HG02885 (cell line): ENCODE measurements at regions not wholly inside any gene's neighbourhood (a gene's known extent, or its start where the extent isn't known, plus 50 kb on each side); places are given as distances from the start of the nearest gene placed in this dataset.

Experiments
- ATAC-seq: cut with Tn5 transposase; IDR thresholded peaks from one replicate; pipeline ENCODE4 v1.9.1; 2021; ENCODE audit warnings: mild to moderate bottlenecking; ENCODE audit not compliant: unreplicated experiment, poor library complexity

DNA sequence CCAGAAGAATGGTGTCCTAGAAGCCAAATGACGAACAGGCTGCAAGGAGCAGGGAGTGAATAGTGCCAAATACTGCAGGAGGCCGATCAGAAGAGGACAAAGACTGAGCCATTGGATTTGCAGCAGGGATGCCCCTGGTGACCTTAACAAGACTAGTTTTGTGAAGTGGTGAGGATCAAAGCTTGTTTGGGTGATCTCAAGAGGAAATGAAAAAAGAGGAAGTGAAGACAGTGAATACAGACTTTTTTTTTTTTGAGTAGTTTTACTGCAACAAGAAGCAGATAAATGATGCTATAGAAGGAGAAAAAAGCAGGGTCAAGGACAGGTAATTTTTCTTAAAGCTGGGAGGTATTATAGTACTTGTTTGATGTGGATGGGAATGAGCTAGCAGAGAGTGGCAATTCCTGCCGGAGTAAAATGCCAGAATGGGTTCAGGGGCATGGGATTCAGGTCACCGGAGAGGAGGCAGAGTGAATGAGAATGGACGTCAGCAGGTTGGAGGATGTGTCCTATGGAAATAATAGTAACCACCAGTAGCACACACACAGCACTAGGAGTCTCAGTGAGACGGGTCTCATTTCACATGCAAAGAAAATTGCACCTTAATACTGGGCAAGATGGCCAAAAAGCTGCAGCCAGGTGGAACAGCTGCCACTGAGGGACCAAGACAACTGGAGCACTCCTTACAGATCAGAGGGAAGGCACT, 345.8 kb upstream of the CCDC196 start:
- peak; percentile 86 for ATAC-seq

DNA sequence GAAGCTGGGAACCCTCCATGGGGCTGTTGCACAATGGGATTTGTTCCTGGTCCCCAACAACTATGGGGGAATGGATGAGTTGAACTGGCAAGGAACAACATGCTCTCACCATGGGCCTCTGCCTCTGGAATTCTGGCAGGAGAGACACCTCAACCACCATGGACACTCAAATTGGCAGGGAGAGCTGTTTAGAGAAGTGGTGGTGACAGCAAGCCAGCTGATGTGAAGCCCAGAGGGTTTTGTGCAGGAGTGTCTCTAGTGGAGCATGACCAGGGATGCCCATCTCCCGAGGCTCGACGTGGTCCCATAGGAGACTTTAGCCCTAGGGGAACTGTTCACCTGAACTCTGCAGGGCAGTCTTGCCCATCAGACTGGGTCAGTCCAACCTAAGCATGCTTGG, 345.2 kb upstream of the CCDC196 start:
- ATAC-seq = no peak

DNA sequence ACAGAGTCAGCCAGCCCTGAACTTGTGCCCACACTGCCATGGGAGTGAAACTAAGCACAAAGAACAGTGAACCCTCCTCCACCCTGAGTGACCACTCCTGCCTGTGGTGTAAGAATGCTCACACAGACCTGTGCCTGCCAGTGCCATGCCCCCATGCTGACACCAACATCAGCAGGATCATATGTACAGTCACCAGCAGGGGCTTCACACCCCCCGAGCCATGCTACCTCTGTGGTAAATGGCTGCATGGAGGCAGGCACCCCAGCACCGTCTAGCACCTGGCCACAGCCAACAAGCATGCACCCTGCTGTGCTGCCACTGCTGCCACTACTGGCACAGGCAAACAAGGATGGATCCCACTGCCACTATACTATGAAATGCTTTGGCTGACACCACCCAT, 344.4 kb upstream of the CCDC196 start:
- no peak for ATAC-seq

DNA sequence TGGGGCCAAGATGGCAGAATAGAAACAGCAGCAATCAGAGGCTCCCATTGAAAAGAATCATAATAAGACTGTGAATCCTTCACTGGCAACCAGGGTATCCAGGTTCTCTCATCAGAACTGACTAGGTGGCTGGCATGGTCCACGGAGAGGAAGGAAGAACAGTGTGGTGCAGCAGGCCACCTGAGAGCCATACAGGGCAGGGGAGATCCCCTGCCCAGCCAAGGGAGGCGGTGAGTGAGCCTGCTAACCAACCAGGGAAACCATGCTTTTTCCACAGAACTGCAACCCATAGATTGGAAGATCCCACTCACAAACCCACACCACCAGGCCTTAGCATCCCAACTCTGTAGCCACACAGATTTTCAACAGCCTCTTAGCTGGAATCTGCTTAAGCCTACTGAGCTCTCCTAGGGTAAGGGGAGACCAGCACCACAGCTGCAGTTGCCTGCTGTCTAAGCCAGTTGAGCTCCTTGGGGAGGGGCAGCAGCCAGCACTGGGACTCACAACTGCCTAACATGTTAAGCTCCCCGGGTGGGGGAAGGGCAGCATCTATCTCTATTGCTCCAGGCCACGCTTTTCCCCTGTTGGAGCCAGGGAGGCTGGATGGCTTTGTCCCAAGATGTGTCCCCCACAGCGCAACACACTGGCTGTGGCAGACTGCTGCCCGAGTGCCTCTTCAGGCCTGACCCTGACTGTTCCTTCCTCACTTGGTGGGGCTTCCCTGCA, 342.6 kb upstream of the CCDC196 start:
- no peak for ATAC-seq

DNA sequence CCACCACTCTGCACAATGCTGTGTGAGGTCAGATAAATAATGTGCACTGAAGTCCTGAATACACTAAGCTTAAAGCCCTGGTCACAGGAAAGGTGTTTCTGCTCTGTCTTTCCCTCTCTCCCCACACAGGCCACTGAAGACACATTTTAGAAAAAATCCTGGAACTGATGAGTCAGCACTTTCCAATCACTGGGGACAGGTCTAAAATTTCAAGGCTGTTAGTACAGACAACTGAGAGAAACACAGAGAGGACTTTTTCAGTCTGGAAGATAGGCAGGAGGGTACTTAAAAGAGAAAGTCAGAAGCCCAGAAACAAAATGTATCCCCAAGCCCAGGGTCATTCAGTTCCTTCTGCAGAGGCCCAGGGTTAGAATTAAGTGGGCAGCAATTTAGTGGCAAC, 333.9 kb upstream of the CCDC196 start:
- ATAC-seq = no peak

DNA sequence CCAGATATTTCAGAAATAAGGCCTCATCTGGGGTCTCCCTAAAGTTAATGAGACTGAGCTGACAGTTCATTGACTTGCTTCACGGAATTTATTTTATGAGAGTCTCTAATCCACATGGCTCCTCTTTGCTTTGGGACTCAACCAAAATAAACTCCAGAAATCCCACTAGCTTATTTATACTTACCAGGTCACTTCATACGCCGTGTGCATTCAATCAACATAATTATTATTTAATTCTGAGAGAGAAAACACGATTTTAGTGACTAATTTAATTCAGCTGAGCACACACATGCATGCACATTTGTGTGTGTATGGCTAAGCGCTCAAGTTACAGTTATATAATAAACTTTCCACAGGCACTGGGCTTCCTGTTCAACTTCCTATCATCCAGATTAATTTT, 333.4 kb upstream of the CCDC196 start:
- no peak for ATAC-seq

DNA sequence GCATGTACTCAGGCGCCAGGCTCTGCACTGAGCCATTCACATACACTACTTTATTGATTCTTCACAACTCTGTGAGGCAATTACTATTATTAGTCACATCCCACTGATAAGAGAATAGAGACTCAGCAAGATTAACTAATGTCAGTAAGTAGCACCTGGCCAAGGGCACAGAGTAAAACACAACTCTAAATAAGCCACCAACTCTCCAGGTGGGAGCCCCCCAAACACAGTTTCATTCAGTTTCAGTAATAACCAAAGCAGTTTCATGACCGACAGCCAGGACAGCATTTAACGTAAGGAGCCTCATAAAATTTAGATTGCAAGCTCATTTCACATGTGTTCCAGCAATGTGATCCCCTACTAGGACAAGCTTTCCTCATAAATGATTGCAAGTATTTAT, 323.1 kb upstream of the CCDC196 start:
- ATAC-seq = no peak

DNA sequence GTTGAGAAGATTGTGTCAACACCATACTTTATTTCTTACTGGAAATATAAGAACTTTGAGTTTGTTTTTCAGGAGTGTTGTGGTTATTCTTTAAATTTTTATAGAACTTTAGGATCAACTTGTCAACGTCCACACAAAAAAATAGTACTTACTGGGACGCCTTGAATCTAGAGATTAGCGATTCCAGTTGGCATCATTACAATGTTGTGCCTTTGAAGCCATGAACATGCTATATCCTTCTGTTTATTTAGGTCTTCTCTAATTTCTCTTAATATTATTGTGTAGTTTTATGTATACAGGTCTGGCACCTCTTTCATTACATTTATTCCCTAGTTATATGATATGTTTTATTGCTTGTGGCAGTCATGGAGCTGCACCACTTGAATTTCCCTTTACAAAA, 320.8 kb upstream of the CCDC196 start:
- no peak for ATAC-seq

DNA sequence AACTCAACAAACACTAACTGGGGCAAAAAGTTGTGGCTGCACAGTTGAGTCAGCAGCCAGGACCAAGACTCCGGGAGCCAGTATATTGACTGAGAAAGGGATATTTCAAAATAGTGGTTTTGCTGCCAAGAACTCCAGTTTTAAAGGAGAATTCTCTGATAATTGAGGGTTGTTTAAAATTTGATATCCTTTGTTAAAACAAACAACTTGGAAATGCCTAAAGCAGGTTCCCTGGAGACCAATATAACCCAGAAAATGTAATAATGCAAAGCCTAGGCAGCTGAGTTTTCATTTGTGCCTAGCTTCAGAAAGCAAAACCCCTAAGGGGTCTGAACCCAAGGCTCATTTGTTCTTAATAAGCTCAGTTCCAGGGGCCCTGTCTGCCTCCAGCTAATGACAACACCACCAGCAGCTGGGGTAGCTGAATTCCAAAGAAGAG, 311.7 kb upstream of the CCDC196 start:
- ATAC-seq = no peak

DNA sequence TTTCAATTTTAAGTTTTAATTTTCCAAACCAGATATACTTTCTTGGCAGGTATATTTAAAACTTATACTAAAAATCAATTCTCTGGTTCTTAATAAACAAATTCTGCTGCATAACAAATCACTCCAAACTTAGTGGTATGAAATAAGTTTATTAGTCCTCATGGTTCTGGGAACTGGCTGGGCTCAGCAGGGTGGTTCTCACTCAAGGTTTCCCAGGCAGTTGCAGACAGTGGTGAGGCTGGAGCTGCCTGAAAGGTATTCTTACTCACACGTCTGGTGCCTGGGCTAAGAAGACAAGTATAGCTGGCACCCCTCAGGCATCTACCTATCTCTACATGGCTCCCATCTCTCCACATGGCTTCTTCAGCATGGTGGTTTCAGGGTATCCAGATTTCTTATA, 308.2 kb upstream of the CCDC196 start:
- no peak for ATAC-seq

DNA sequence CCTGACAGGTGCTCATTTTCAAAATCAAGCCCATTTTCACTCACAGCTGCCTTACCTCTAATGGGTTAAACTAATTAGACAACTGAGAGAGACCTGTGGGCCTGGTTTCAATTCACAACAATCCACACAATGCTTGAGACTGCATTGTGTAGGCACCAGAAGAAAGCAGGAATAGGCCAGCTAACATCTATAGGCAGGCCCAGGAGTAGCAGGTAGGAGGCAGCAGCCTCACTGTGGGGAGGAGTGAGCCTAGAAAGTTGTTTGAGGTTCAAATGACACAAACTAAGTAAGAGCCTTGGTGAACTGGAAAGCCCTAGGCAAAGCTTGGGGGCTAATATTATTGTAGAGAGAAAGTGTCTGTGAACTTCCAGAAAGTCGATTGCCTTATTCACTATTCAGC, 289.5 kb upstream of the CCDC196 start:
- no peak for ATAC-seq

DNA sequence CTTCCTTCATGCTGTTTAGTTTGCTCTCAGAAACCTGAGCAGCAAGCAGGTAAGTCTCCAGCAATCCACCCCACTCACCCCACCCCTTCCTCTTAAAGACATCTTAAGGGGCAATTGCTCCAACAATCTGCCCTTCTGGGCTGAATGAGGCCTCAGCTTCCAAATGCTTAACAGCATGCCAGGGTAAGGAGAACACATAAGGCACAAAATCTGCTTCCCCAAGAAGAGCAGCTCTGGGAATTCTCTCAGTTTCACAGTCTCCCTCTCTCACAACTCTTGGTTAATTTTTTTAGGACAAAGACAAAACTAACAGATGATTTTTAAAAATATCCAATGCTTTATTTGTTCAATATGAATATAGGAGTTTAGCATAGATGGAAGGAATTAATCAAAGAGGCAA, 288.9 kb upstream of the CCDC196 start:
- ATAC-seq = no peak

DNA sequence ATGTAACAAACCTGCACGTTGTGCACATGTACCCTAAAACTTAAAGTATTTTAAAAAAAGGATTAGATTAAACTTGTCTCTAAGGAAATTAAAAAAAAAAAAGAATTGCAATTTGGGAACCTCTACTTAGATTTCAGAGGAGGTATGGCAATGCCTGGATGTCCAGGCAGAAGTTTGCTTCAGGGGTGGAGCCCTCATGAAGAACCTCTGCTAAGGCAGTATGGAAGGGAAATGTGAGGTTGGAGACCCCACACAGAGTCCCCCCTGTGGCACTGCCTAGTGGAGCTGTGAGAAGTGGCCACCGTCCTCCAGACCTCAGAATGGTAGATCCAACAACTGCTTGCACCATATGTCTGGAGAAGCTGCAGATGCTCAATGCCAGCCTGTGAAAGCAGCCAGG, 279.6 kb upstream of the CCDC196 start:
- ATAC-seq = no peak

DNA sequence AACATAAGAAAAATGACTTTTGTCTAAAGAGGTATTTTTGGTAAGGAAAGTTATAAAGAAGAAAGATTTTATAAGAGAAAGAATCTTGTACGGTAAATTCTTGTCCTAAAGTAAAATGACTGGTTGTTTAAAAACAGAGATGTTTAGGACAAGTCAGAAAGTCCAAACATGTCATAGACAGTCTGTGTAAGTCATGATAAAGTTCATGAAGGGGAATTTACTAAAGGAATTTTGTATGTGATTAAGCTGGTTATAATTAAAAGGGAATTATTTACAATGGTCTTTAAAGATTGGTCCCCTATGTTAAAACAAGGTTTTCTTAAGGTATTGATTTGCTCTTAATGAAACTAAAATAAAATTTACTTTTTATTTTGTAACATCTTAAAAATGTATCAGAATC, 269.4 kb upstream of the CCDC196 start:
- no peak for ATAC-seq

DNA sequence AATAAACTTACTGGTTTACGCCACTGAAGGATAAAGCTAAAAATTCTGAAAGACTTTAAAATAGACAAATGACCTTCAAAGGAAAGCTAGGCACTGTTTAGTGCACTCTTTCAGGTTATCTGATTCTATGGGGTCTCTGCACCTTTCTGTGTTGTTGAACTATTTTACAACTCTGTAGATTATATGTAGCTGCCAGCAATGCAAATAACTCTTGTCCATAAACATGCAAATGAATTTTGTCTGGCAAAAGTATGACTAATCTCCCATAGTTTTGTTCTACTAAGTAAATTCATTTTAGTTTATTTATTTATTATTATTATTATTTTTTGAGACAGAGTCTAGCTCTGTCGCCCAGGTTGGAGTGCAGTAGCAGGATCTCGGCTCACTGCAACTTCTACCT, 266.3 kb upstream of the CCDC196 start:
- no peak for ATAC-seq

DNA sequence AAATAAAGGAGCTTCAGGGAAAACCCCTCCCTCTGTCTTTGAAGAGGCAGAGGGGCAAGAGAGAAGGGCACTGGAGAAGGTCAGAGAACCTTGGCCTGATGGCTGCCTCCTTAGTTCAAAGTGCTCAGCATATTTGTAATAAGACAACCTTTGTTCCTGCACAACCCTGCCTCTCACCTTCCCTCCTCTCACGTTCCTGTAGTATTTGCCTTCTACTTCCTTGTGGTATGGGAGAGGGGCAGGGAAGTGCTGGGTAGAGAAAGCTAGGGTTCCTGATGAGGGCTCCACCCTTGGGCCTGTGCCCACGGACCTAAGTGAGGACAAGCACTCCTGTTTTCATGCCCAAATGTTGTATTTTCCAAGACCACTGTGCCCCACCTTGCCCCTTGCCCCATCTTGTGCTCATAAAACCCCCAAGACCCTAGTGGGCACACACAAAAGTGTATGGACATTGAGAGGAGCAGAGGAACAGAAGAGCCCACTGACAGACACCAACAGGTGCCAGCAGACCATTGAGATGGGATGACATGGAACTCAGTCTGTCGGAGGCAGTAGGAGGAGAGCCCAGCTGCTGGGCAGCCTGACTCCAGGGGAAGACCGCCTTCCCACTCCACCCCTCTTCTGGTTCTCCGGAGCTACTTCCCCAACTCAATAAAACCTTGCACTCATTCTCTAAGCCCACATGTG, 261.5 kb upstream of the CCDC196 start:
- no peak for ATAC-seq

DNA sequence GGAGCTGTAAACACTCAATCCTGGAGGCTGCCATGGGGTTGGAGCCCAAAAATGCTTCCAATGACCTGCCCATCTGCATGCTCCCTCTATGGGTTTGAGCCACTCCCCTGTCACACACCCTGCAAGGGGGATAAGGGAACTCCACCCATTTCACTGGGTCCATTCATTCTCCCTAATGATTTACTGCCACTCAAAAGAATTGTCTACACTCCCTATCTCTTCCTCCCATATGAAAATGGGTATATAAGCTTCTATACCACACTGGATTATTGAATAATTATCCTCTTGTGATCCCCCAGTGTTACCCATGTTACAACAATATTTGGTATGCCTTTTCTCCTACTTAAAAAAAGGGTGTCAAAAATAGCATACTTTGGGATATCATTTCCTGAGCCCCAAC, 260.8 kb upstream of the CCDC196 start:
- ATAC-seq = no peak

DNA sequence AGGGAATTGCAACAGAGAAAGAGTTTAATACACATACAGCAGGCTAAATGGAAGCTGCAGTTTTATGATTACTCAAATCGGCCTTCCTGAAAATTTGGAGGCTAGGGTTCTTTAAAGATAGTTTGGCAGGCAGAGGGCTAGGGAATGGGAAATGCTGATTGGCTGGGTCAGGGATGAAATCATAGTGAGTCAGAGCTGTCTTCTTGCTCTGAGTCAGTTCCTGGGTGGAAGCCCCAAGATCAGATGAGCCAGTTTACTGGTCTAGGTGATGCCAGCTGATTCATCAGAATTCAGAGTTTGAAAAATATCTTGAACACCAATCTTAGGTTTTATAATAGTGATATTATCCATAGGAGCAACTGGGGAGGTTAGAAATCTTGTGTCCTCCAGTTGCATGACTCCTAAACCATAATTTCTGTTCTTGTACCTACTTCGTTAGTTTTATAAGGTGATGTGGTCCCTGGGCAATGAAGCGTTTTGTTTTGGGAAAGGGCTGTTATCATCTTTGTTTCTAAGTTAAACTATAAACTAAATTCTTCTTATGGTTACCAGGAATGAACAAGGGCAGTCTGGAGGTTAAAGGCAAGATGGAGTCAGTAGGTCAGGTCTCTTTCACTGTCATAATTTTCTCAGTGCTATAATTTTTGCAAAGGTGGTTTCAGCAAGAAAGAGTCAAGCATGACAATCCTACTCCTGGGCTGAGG, 257.8 kb upstream of the CCDC196 start:
- no peak for ATAC-seq

DNA sequence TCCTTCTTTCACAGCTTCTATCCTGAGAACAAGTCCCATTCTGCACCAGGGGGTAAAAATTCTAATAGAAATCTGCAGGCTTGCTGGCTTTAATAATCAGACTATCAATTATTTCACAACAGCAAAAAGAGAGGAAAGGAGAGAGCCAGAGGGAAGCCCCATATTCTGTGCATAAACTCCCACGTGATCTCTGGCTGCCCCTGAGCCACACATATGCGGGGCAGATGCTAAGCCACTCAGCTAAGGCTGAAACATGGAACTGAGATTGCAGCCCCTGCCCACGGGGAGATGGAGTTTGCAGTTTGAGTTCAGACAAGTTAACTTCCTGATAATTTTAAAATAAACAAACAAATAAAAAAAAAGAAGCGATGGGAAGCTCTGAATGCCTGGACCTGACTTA, 254.4 kb upstream of the CCDC196 start:
- ATAC-seq = no peak

DNA sequence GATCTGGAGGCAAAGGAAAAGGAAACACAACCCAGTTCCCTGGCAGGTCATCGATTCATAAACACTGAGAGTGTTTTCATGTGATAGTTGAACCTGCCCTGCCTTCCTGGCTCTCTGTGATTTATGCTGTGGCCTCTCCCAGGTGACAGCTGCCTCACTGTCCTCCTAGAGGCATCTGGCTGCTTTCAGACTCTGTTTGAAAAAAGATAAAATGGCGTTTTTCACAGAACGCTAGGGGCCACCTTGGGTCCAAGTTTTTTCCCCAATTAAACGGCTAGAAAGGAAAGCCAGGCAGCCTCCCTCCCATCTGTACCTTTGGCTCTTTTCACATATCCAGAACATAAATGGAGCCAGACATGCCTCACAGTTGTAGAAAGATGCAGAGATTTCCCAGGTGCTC, 252.6 kb upstream of the CCDC196 start:
- ATAC-seq = no peak

DNA sequence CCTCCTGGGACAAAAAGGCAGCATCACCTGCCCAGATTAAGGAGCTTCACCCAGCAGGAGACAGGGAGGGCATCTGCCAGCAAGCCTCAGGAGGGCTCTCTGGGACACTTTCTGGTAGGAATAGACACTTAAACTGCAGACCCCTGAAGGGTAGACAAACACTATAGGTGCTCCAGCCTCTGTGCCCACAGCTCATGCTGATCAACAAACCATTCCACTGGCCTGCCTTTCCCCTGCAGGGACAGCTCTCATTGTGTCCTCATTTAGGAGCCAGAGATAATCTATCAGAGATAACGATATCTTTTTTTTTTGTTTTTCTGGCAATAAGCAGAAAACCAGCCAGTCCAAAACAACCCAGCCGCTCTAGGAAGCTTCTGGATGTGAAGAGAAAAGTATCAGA, 251.8 kb upstream of the CCDC196 start:
- no peak for ATAC-seq
